ENCODE measurements at regions not wholly inside any gene's neighbourhood (a gene's known extent, or its start where the extent isn't known, plus 50 kb on each side); places are given as distances from the start of the nearest gene placed in this dataset.
"Not testable (repeated sequence)": the region's sequence is repeated elsewhere in the genome, so short reads cannot be mapped to it uniquely, and the experiment has no call there.

- no peak for DNase-seq (ENCODE audit: low spot score)
- no peaks in the 10 kb centered on the region for H3K9me3 Mint-ChIP-seq
- H3K27me3 Mint-ChIP-seq = peaks cover 6 to 18% of the 10 kb centered on the region in 2 donors
- no peaks in the 10 kb centered on the region for H3K36me3 Mint-ChIP-seq
- no peak overlapping the region for H3K27ac Mint-ChIP-seq
- no peak overlapping the region for H3K4me3 Mint-ChIP-seq
- no peak for ATAC-seq
- no peaks in the 10 kb centered on the region for H3K4me1 Mint-ChIP-seq (ENCODE audit: low read depth in 2 of 2)
Measured at GRCh38 chr3:189410522-189410921, 220.7 kb upstream of the TP63 start.

- H3K4me1 Mint-ChIP-seq (ENCODE audit: low read depth in 2 of 2) = no peaks in the 10 kb centered on the region
- peaks cover 0 to 7% of the 10 kb centered on the region in 2 donors for H3K27me3 Mint-ChIP-seq
- no peak overlapping the region for H3K4me3 Mint-ChIP-seq
- H3K36me3 Mint-ChIP-seq = no peaks in the 10 kb centered on the region
- DNase-seq (ENCODE audit: low spot score) = no peak
- no peak for ATAC-seq
- H3K9me3 Mint-ChIP-seq = no peaks in the 10 kb centered on the region
- no peak overlapping the region for H3K27ac Mint-ChIP-seq
Measured at GRCh38 chr3:189419038-189419437, 212.2 kb upstream of the TP63 start.

- H3K27ac Mint-ChIP-seq = no peak overlapping the region
- H3K36me3 Mint-ChIP-seq = no peaks in the 10 kb centered on the region
- no peaks in the 10 kb centered on the region for H3K9me3 Mint-ChIP-seq
- no peak for DNase-seq (ENCODE audit: low spot score)
- H3K4me3 Mint-ChIP-seq = no peak overlapping the region
- ATAC-seq = no peak
- no peaks in the 10 kb centered on the region for H3K4me1 Mint-ChIP-seq (ENCODE audit: low read depth in 2 of 2)
- H3K27me3 Mint-ChIP-seq = peaks cover 0 to 8% of the 10 kb centered on the region in 2 donors
Measured at GRCh38 chr3:189419683-189420082, 211.5 kb upstream of the TP63 start.

- no peaks in the 10 kb centered on the region for H3K9me3 Mint-ChIP-seq
- H3K27ac Mint-ChIP-seq = no peak overlapping the region
- no peak overlapping the region for H3K4me3 Mint-ChIP-seq
- DNase-seq (ENCODE audit: low spot score) (no peak), ATAC-seq (no peak)
- H3K27me3 Mint-ChIP-seq = peaks cover 0 to 5% of the 10 kb centered on the region in 2 donors
- no peaks in the 10 kb centered on the region for H3K36me3 Mint-ChIP-seq
- no peaks in the 10 kb centered on the region for H3K4me1 Mint-ChIP-seq (ENCODE audit: low read depth in 2 of 2)
Measured at GRCh38 chr3:189424922-189425321, 206.3 kb upstream of the TP63 start.

GRCh38 chr3:189429019-189429418, 202.2 kb upstream of the TP63 start:
- Mint-ChIP-seq H3K27ac (no peak overlapping the region), H3K36me3 (no peaks in the 10 kb centered on the region), H3K4me3 (no peak overlapping the region), H3K9me3 (no peaks in the 10 kb centered on the region), H3K4me1 (ENCODE audit: low read depth in 2 of 2) (no peaks in the 10 kb centered on the region), H3K27me3 (peaks cover 0 to 2% of the 10 kb centered on the region in 2 donors)
- DNase-seq (ENCODE audit: low spot score) (no peak), ATAC-seq (no peak)

GRCh38 chr3:189430166-189430565, 201.0 kb upstream of the TP63 start:
- no peaks in the 10 kb centered on the region for H3K36me3 Mint-ChIP-seq
- no peak overlapping the region for H3K4me3 Mint-ChIP-seq
- no peak for DNase-seq (ENCODE audit: low spot score)
- peak in 1 of 2 donors; percentile 36 for ATAC-seq
- no peaks in the 10 kb centered on the region for H3K4me1 Mint-ChIP-seq (ENCODE audit: low read depth in 2 of 2)
- H3K9me3 Mint-ChIP-seq = no peaks in the 10 kb centered on the region
- H3K27ac Mint-ChIP-seq = no peak overlapping the region
- no peaks in the 10 kb centered on the region for H3K27me3 Mint-ChIP-seq

- not testable (repeated sequence) for H3K36me3 Mint-ChIP-seq; H3K9me3 Mint-ChIP-seq; ATAC-seq; H3K4me3 Mint-ChIP-seq; H3K27ac Mint-ChIP-seq; H3K27me3 Mint-ChIP-seq; DNase-seq (ENCODE audit: low spot score); H3K4me1 Mint-ChIP-seq (ENCODE audit: low read depth in 2 of 2)
Measured at GRCh38 chr3:189442257-189442656, 188.9 kb upstream of the TP63 start.

- DNase-seq (ENCODE audit: low spot score) (no peak), ATAC-seq (no peak)
- Mint-ChIP-seq H3K4me3 (no peak overlapping the region), H3K27me3 (peaks cover 0 to 5% of the 10 kb centered on the region in 2 donors), H3K27ac (no peak overlapping the region), H3K36me3 (no peaks in the 10 kb centered on the region), H3K9me3 (no peaks in the 10 kb centered on the region), H3K4me1 (ENCODE audit: low read depth in 2 of 2) (no peaks in the 10 kb centered on the region)
Measured at GRCh38 chr3:189446959-189447560, 184.1 kb upstream of the TP63 start.

- Mint-ChIP-seq H3K4me3 (no peak overlapping the region), H3K9me3 (no peaks in the 10 kb centered on the region), H3K27me3 (peaks cover 0 to 2% of the 10 kb centered on the region in 2 donors), H3K4me1 (ENCODE audit: low read depth in 2 of 2) (no peaks in the 10 kb centered on the region), H3K36me3 (no peaks in the 10 kb centered on the region), H3K27ac (no peak overlapping the region)
- DNase-seq (ENCODE audit: low spot score) (no peak), ATAC-seq (no peak)
Measured at GRCh38 chr3:189449084-189449483, 182.1 kb upstream of the TP63 start.

- H3K4me3 Mint-ChIP-seq = no peak overlapping the region
- DNase-seq (ENCODE audit: low spot score) = no peak
- H3K27ac Mint-ChIP-seq = no peak overlapping the region
- peaks cover 5% of the 10 kb centered on the region for H3K9me3 Mint-ChIP-seq
- peaks cover 0 to 2% of the 10 kb centered on the region in 2 donors for H3K27me3 Mint-ChIP-seq
- no peaks in the 10 kb centered on the region for H3K36me3 Mint-ChIP-seq
- ATAC-seq = no peak
- H3K4me1 Mint-ChIP-seq (ENCODE audit: low read depth in 2 of 2) = no peaks in the 10 kb centered on the region
Measured at GRCh38 chr3:189455009-189455408, 176.2 kb upstream of the TP63 start.

- H3K4me3 Mint-ChIP-seq = no peak overlapping the region
- peaks cover 5% of the 10 kb centered on the region for H3K9me3 Mint-ChIP-seq
- H3K36me3 Mint-ChIP-seq = no peaks in the 10 kb centered on the region
- H3K27ac Mint-ChIP-seq = no peak overlapping the region
- H3K27me3 Mint-ChIP-seq = peaks cover 0 to 2% of the 10 kb centered on the region in 2 donors
- no peak for DNase-seq (ENCODE audit: low spot score)
- ATAC-seq = no peak
- H3K4me1 Mint-ChIP-seq (ENCODE audit: low read depth in 2 of 2) = no peaks in the 10 kb centered on the region
Measured at GRCh38 chr3:189455641-189456417, 175.4 kb upstream of the TP63 start.

- Mint-ChIP-seq H3K9me3 (peaks cover 5% of the 10 kb centered on the region), H3K27ac (no peak overlapping the region), H3K27me3 (peaks cover 0 to 2% of the 10 kb centered on the region in 2 donors), H3K4me3 (no peak overlapping the region), H3K4me1 (ENCODE audit: low read depth in 2 of 2) (no peaks in the 10 kb centered on the region), H3K36me3 (no peaks in the 10 kb centered on the region)
- ATAC-seq (no peak), DNase-seq (ENCODE audit: low spot score) (no peak)
Measured at GRCh38 chr3:189457201-189457607, 174.0 kb upstream of the TP63 start.

- H3K36me3 Mint-ChIP-seq = no peaks in the 10 kb centered on the region
- H3K4me1 Mint-ChIP-seq (ENCODE audit: low read depth in 2 of 2) = no peaks in the 10 kb centered on the region
- peaks cover 0 to 2% of the 10 kb centered on the region in 2 donors for H3K27me3 Mint-ChIP-seq
- no peak overlapping the region for H3K4me3 Mint-ChIP-seq
- H3K9me3 Mint-ChIP-seq = peaks cover 5% of the 10 kb centered on the region
- ATAC-seq = no peak
- no peak for DNase-seq (ENCODE audit: low spot score)
- H3K27ac Mint-ChIP-seq = no peak overlapping the region
Measured at GRCh38 chr3:189457631-189458412, 173.4 kb upstream of the TP63 start.

- Mint-ChIP-seq H3K4me3 (no peak overlapping the region), H3K9me3 (peaks cover 5% of the 10 kb centered on the region), H3K27me3 (peaks cover 0 to 2% of the 10 kb centered on the region in 2 donors), H3K36me3 (no peaks in the 10 kb centered on the region), H3K27ac (no peak overlapping the region), H3K4me1 (ENCODE audit: low read depth in 2 of 2) (no peaks in the 10 kb centered on the region)
- ATAC-seq (no peak), DNase-seq (ENCODE audit: low spot score) (no peak)
Measured at GRCh38 chr3:189458528-189458927, 172.7 kb upstream of the TP63 start.
